Fibroblast of pulmonary artery (primary cell): ENCODE measurements at regions not wholly inside any gene's neighbourhood (a gene's known extent, or its start where the extent isn't known, plus 50 kb on each side); places are given as distances from the start of the nearest gene placed in this dataset.
A peak's percentile ranks its signal among the peaks of the same experiment; 100 is the strongest.

Source experiments
- DNase-seq: peaks from one replicate; pipeline ENCODE4 v3.0.0-alpha.2; 2010; ENCODE audit warnings: low read depth
- H3K4me3 ChIP-seq: replicated peaks from 2 replicates; pipeline ENCODE4 v1.5.1; 2011; ENCODE audit warnings: low read depth, mild to moderate bottlenecking, control low read depth, low read length, moderate library complexity
- TF ChIP-seq, protein P1 (sequence below): IDR thresholded peaks from 2 replicates; pipeline ENCODE4 v1.5.1; 2011; ENCODE audit warnings: mild to moderate bottlenecking, control low read depth, low read length, inconsistent platforms; ENCODE audit errors: missing control alignments

DNA sequence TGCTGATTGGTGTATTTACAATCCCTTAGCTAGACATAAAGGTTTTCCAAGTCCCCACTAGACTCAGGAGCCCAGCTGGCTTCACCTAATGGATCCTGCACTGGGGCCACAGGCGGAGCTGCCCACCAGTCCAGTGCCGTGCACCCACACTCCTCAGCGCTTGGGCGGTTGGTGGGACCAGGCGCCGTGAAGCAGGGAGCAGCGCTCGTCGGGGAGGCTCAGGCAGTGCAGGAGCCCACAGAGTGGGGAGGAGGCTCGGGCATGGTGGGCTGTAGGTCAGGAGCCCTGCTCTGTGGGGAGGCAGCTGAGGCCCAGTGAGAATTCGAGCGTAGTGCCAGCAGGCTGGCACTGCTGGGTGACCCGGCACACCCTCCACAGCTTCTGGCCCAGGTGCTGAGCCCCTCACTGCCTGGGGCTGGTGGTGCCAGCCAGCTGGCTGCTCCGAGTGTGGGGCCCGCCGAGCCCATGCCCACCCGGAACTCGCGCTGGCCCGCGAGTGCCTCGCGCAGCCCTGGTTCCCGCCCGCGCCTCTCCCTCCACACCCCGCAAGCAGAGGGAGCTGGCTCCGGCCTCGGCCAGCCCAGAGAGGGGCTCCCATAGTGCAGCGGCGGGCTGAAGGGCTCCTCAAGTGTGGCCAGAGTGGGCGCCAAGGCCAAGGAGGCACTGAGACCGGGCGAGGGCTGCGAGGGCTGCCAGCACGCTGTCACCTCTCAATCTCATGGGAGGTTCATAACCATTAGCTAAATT is 475.6 kb upstream of the DCC start:
- TF ChIP-seq, protein P1, sequence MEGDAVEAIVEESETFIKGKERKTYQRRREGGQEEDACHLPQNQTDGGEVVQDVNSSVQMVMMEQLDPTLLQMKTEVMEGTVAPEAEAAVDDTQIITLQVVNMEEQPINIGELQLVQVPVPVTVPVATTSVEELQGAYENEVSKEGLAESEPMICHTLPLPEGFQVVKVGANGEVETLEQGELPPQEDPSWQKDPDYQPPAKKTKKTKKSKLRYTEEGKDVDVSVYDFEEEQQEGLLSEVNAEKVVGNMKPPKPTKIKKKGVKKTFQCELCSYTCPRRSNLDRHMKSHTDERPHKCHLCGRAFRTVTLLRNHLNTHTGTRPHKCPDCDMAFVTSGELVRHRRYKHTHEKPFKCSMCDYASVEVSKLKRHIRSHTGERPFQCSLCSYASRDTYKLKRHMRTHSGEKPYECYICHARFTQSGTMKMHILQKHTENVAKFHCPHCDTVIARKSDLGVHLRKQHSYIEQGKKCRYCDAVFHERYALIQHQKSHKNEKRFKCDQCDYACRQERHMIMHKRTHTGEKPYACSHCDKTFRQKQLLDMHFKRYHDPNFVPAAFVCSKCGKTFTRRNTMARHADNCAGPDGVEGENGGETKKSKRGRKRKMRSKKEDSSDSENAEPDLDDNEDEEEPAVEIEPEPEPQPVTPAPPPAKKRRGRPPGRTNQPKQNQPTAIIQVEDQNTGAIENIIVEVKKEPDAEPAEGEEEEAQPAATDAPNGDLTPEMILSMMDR, result no peak
- H3K4me3 ChIP-seq, result no peak overlapping the region
- no peak for DNase-seq

DNA sequence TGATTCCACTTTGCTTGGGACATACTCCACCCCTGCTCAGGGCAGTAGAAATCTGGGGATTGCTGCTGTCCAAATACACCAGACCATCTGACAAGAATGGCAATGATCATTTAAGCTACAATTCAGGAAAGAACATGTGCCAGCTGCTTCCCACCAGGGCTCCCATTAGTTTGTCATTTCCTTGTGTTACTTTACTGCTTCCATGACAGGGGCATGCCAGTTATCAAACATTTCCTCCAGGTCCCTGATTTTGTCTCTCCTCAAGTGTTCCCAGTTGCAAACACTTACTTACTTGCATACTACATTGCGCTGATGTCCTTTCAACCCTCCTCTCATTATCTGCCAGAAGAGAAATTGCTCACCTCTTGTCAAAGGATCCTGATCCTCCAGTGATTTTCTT is 474.5 kb upstream of the DCC start:
- DNase-seq, result no peak
- TF ChIP-seq, protein P1, result no peak
- H3K4me3 ChIP-seq, result no peak overlapping the region

DNA sequence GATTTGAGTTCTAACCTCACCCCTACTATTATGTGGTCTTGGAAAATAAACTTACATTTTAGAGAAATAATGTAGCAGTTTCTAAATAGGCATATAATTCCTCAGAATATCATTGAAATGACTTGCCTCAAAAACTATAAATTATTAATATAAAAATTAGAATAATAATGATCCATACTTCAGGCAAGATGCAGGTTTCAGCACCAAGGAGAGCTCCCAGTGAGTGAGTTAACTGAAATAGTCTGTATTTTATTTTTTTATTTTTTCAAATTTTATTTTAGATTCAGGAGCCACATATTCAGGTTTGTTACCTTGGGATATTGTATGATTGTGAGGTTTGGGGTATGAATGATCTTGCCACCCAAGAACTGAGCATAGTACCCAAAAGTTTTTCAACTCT is 472.2 kb upstream of the DCC start:
- DNase-seq, result peak; percentile 50
- TF ChIP-seq, protein P1, result no peak
- H3K4me3 ChIP-seq, result no peak overlapping the region

DNA sequence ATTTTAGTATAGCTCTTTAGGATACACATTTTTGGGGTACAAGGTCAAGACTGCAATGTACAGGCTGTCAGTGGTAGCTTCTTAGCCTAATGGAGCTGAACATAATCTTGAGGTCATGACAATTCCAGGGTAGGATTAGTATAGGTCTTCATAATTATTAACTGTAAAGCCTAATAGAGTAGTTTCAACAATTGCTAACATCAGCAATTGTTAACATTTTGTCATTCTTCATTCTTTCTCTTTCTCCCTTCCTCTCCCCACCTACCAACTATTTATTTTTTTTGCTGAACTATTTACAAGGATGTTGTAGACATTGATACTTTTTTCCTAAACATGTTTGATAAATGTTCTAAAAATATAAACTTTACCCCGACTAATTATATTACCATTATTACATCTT is 461.3 kb upstream of the DCC start:
- no peak for DNase-seq
- TF ChIP-seq, protein P1, result no peak
- H3K4me3 ChIP-seq, result no peak overlapping the region

DNA sequence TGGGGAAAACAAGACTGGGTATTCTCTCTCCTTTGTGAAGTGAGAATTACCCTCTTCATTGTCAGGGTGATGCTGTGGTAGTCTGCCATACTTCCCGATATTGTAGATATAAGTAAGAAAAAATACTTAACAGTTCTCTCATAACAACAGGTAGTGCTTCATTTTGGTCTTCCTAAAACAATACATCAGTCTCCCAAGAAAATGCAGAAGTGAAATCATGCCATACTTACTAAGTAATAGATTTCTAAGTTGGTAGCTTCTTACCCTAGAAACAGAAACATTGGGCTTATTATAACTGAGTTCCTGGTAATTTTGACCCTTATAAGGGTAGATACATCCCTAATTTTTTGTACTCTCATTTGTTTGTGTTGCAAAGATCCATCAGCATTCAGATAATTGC is 460.7 kb upstream of the DCC start:
- no peak overlapping the region for H3K4me3 ChIP-seq
- TF ChIP-seq, protein P1, result no peak
- no peak for DNase-seq

DNA sequence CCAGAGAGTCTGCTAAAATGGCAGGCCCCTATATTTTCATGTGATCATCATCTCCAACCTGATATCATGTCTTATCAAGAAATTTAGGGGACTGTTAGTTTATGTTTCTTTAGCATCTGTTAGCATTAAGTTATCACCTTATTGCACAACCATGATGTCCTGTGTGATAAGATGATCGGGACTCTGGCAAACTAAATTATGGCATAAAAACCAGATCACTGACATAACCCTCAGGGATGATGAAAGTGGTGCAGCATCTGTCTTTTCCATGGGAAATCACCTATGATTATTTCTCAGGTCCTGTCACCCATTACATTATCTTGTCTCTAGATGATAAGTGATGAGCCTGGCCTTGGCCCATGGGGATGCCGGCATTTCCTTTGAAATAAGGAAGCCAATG is 458.6 kb upstream of the DCC start:
- DNase-seq, result no peak
- TF ChIP-seq, protein P1, result no peak
- no peak overlapping the region for H3K4me3 ChIP-seq

DNA sequence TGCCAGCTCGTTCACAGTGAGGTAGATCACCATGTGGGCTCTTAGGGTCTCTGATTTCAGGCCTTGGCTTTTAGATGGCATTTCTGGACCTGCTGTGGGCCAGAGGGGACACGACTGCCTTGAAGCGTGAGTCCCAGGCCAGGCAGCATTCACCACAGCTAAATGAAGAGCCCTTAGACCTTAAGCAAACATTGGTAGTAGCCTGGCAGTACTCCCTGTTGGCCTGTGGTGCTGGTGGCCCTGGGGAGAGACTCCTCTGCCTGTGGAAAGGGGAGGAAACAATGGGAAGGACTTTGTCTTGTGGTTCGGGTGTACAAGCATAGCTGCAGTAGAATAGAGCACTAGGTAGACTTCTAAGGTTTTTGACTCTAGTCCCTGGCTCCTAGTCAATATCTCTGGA is 456.0 kb upstream of the DCC start:
- TF ChIP-seq, protein P1, result no peak
- DNase-seq, result no peak
- H3K4me3 ChIP-seq, result no peak overlapping the region
